Liver (tissue), 3 donors: ENCODE measurements at regions not wholly inside any gene's neighbourhood (a gene's known extent, or its start where the extent isn't known, plus 50 kb on each side); places are given as distances from the start of the nearest gene placed in this dataset.

Experiments used
- ATF3 ChIP-seq: IDR thresholded peaks from 2 replicates; pipeline ENCODE4 v1.6.1; 2016; ENCODE audit warnings: antibody characterized with exemption
- CTCF ChIP-seq: fragments of 150-350 bp; IDR thresholded peaks from 2 replicates; pipeline ENCODE4 v1.5.1; 2017; ENCODE audit warnings: improper control_type of control experiment, low read depth, low read length; ENCODE audit not compliant: missing input control
- EGR1 ChIP-seq, 2 donors: IDR thresholded peaks; 2 replicates each; pipeline ENCODE4 v1.6.1; 2016 to 2018; ENCODE audit warnings: antibody characterized with exemption in 2 of 2, low read depth in 2 of 2
- GABPA ChIP-seq, 2 donors: IDR thresholded peaks in 1 of 2; conservative IDR thresholded peaks in 1 of 2; 2 replicates each; pipeline ENCODE4 v1.6.1; 2016; ENCODE audit warnings: antibody characterized with exemption in 2 of 2, mild to moderate bottlenecking in 1 of 2, moderate library complexity in 1 of 2
- JUND ChIP-seq, 2 donors: IDR thresholded peaks; 2 replicates each; pipeline ENCODE4 v1.6.1; 2016; ENCODE audit warnings: antibody characterized with exemption in 2 of 2
- MAX ChIP-seq: IDR thresholded peaks from 2 replicates; pipeline ENCODE4 v1.6.1; 2016; ENCODE audit warnings: antibody characterized with exemption
- RAD21 ChIP-seq, 2 donors: IDR thresholded peaks; 2 replicates each; pipeline ENCODE4 v1.6.1; 2016; ENCODE audit warnings: antibody characterized with exemption in 2 of 2, mild to moderate bottlenecking in 2 of 2
- REST ChIP-seq: IDR thresholded peaks from 2 replicates; pipeline ENCODE4 v1.6.1; 2016; ENCODE audit warnings: antibody characterized with exemption, mild to moderate bottlenecking
- SP1 ChIP-seq: IDR thresholded peaks from 2 replicates; pipeline ENCODE4 v1.6.1; 2018; ENCODE audit warnings: antibody characterized with exemption, mild to moderate bottlenecking
- TAF1 ChIP-seq: conservative IDR thresholded peaks from 2 replicates; pipeline ENCODE4 v1.6.1; 2016; ENCODE audit warnings: antibody characterized with exemption, mild to moderate bottlenecking
- ZBTB33 ChIP-seq: IDR thresholded peaks from 2 replicates; pipeline ENCODE4 v1.6.1; 2016; ENCODE audit warnings: antibody characterized with exemption
- donor health status: healthy.
- donor health status: healthy.

- no peak for TF ChIP-seq REST
- no peak for TF ChIP-seq CTCF
- TF ChIP-seq GABPA (IDR thresholded peaks at IDR 0.05 in 1 of 2, conservative IDR thresholded peaks at IDR 0.05 in 1 of 2) = no peak
- no peak for TF ChIP-seq SP1
- TF ChIP-seq TAF1 = no peak
- no peak for TF ChIP-seq JUND (IDR thresholded peaks at IDR 0.05)
- no peak for TF ChIP-seq ZBTB33
- TF ChIP-seq RAD21 (IDR thresholded peaks at IDR 0.05) = no peak
- TF ChIP-seq MAX = no peak
- no peak for TF ChIP-seq ATF3
- no peak for TF ChIP-seq EGR1 (IDR thresholded peaks at IDR 0.05; ENCODE audit: low read depth in 2 of 2)
Measured at GRCh38 chr4:134343081-134343480, 141.5 kb upstream of the PABPC4L start.
